GM12878 (cell line): ENCODE measurements at regions not wholly inside any gene's neighbourhood (a gene's known extent, or its start where the extent isn't known, plus 50 kb on each side); places are given as distances from the start of the nearest gene placed in this dataset.

Experiments
- ATAC-seq: fragments of 200-7000 bp; cut with Tn5 transposase; 3 replicates; pipeline ENCODE4 v1.9.1; 2020; ENCODE audit warnings: mild to moderate bottlenecking, moderate library complexity
- BruUV-seq: library from RNA; stranded (reverse); fragments of 400-500 nt; replicated peaks from 2 replicates; lab custom pipeline; 2021; lab: Mats Ljungman, UMichigan
- CTCF ChIA-PET: fragments of 300-600 bp; sonication (Branson Sonifier 250); formaldehyde crosslinking; extraction: SDS; loops from one replicate; lab custom pipeline; 2021; ENCODE audit warnings: inconsistent platforms; lab: Yijun Ruan, JAX
- POLR2A ChIA-PET: fragments of 350-600 bp; formaldehyde crosslinking; extraction: SDS; loops from one replicate; lab custom pipeline; 2021; ENCODE audit warnings: inconsistent platforms; lab: Charles Lee
- RAD21 ChIA-PET: fragments of 300-600 bp; sonication (Branson Sonifier 250); formaldehyde crosslinking; loops from one replicate; lab custom pipeline; 2023; ENCODE audit warnings: antibody characterized with exemption; ENCODE audit not compliant: unreplicated experiment; lab: Charles Lee
- SMC1A ChIA-PET: fragments of 300-600 bp; sonication (Branson Sonifier 250); formaldehyde crosslinking; loops from one replicate; lab custom pipeline; 2023; ENCODE audit not compliant: unreplicated experiment, uncharacterized antibody; lab: Charles Lee
- DNase-seq: peaks from one replicate; pipeline ENCODE4 v3.0.0-alpha.2; 2011; ENCODE audit warnings: low read depth, low spot score
- FAIRE-seq: peaks from 3 replicates; lab custom pipeline; 2011; peaks lifted over from hg19 to GRCh38; lab: Jason Lieb, UNC
- H2AFZ ChIP-seq: 2 replicates; pipeline ENCODE4 v1.6.0; 2011; ENCODE audit warnings: low read depth, low read length, control low read depth; ENCODE audit not compliant: control insufficient read depth
- H3K27ac ChIP-seq: 2 replicates; pipeline ENCODE4 v1.5.1; 2011; ENCODE audit warnings: control low read depth; ENCODE audit not compliant: control insufficient read depth, insufficient read depth
- H3K27me3 ChIP-seq, 2 experiments: replicated peaks in 1 of 2; 2 replicates each; pipeline versions ENCODE4 v1.6.0 to v1.6.1; 2011; ENCODE audit warnings: low read length in 1 of 2; ENCODE audit not compliant: control insufficient read depth in 2 of 2, insufficient read depth in 2 of 2
- H3K36me3 ChIP-seq, 2 experiments: 2 replicates each; pipeline ENCODE4 v1.5.1; 2011; ENCODE audit warnings: low read length in 1 of 2; ENCODE audit not compliant: control insufficient read depth in 2 of 2, insufficient read depth in 2 of 2
- H3K4me1 ChIP-seq: 2 replicates; pipeline ENCODE4 v1.6.1; 2011; ENCODE audit warnings: mild to moderate bottlenecking, low read length, moderate library complexity, mixed read lengths; ENCODE audit not compliant: control insufficient read depth, insufficient read depth
- H3K4me2 ChIP-seq: 2 replicates; pipeline ENCODE4 v1.6.0; 2011; ENCODE audit warnings: control low read depth; ENCODE audit not compliant: control insufficient read depth, insufficient read depth
- H3K4me3 ChIP-seq: fragments of 200-600 bp; sonication (generic); 2 replicates; pipeline ENCODE4 v1.5.1; 2016
- H3K79me2 ChIP-seq: 2 replicates; pipeline ENCODE4 v1.6.0; 2011; ENCODE audit warnings: low read length; ENCODE audit not compliant: control insufficient read depth, insufficient read depth
- H3K9ac ChIP-seq: 2 replicates; pipeline ENCODE4 v1.8.0; 2011; ENCODE audit warnings: low read length, control low read depth, mixed read lengths; ENCODE audit not compliant: control insufficient read depth, insufficient read depth
- H3K9me3 ChIP-seq: replicated peaks from 3 replicates; pipeline ENCODE4 v1.5.1; 2011; ENCODE audit warnings: mild to moderate bottlenecking, low read length; ENCODE audit not compliant: control insufficient read depth, insufficient read depth
- H4K20me1 ChIP-seq: 2 replicates; pipeline ENCODE4 v1.6.0; 2011; ENCODE audit not compliant: control insufficient read depth, insufficient read depth
- CEBPB ChIP-seq, 2 experiments: fragments of 150-350 bp in 1 of 2; IDR thresholded peaks; 2 replicates each; pipeline ENCODE4 v1.6.1; 2012 to 2014; ENCODE audit warnings: low read depth in 2 of 2, low read length in 2 of 2, borderline replicate concordance in 1 of 2, inconsistent platforms in 1 of 2
- E2F8 ChIP-seq: fragments of 450-650 bp; IDR thresholded peaks from 2 replicates; pipeline ENCODE4 v1.6.1; 2018; ENCODE audit warnings: mild to moderate bottlenecking, low read depth, moderate library complexity; ENCODE audit not compliant: partially characterized antibody
- FOS ChIP-seq: IDR thresholded peaks from 3 replicates; pipeline ENCODE4 v1.6.1; 2011; ENCODE audit warnings: borderline replicate concordance; ENCODE audit not compliant: insufficient read length; ENCODE audit errors: extremely low read depth
- HDAC2 ChIP-seq: fragments of 200-600 bp; sonication (generic); IDR thresholded peaks from 2 replicates; pipeline ENCODE4 v1.6.1; 2017
- HSF1 ChIP-seq: fragments of 150-350 bp; IDR thresholded peaks from 2 replicates; pipeline ENCODE4 v1.6.1; 2014; ENCODE audit warnings: mild to moderate bottlenecking, low read depth, low read length
- IRF5 ChIP-seq: fragments of 450-650 bp; IDR thresholded peaks from 2 replicates; pipeline ENCODE4 v1.6.1; 2017; ENCODE audit warnings: borderline replicate concordance
- JUND ChIP-seq: IDR thresholded peaks from 2 replicates; pipeline ENCODE4 v1.6.1; 2012; ENCODE audit warnings: low read depth, mild to moderate bottlenecking, low read length, improper control_type of control experiment, moderate library complexity
- KDM1A ChIP-seq: fragments of 200-600 bp; sonication (generic); IDR thresholded peaks from 2 replicates; pipeline ENCODE4 v1.6.1; 2016; ENCODE audit warnings: borderline replicate concordance
- NFYB ChIP-seq: IDR thresholded peaks from 2 replicates; pipeline ENCODE4 v1.6.1; 2011; ENCODE audit warnings: low read depth, mild to moderate bottlenecking, low read length, improper control_type of control experiment, moderate library complexity; ENCODE audit not compliant: insufficient read depth
- RB1 ChIP-seq: fragments of 450-650 bp; formaldehyde crosslinking; IDR thresholded peaks from 2 replicates; pipeline ENCODE4 v1.6.1; 2017; ENCODE audit warnings: mild to moderate bottlenecking, borderline replicate concordance
- SIX5 ChIP-seq: IDR thresholded peaks from 2 replicates; pipeline ENCODE4 v1.6.1; 2011; ENCODE audit warnings: mild to moderate bottlenecking, low read depth, low read length, moderate library complexity; ENCODE audit not compliant: severe bottlenecking
- SMC3 ChIP-seq: IDR thresholded peaks from 2 replicates; pipeline ENCODE4 v1.6.1; 2011; ENCODE audit warnings: low read length, improper control_type of control experiment, borderline replicate concordance
- SPI1 ChIP-seq: IDR thresholded peaks from 2 replicates; pipeline ENCODE4 v1.6.1; 2011; ENCODE audit warnings: low read depth, mild to moderate bottlenecking, low read length, moderate library complexity, borderline replicate concordance; ENCODE audit not compliant: insufficient read depth
- YBX1 ChIP-seq: fragments of 450-650 bp; IDR thresholded peaks from 2 replicates; pipeline ENCODE4 v1.6.1; 2016; ENCODE audit warnings: antibody characterized with exemption
- ZBTB11 ChIP-seq: fragments of 450-650 bp; formaldehyde crosslinking; IDR thresholded peaks from 2 replicates; pipeline ENCODE4 v1.5.0; 2022; ENCODE audit warnings: mild to moderate bottlenecking, missing genetic modification characterization
- WGBS: methylation state at CpG from one replicate; pipeline ENCODE4 v1.1.6; 2016; ENCODE audit warnings: low lambda C conversion rate; ENCODE audit not compliant: insufficient replicate concordance, insufficient coverage; ENCODE audit errors: missing lambda C conversion rate; 5-methylcytosine and 5-hydroxymethylcytosine counted together
- in situ Hi-C: fragments of 300-500 bp; cut with MboI; formaldehyde crosslinking; loops from 9 replicates; pipeline ENCODE4 v1.14.3; 2018; ENCODE audit warnings: mixed read lengths
- intact Hi-C: fragments of 100-400 bp; cut with micrococcal nuclease; formaldehyde crosslinking; loops from one replicate; pipeline ENCODE4 v1.14.2; 2022; ENCODE audit not compliant: unreplicated experiment

GRCh38 chr4:31125061-31125460, 404.9 kb downstream of the PCDH7 start:
- Histone ChIP-seq H2AFZ (no peak overlapping the region), H3K36me3 (no peaks in the 10 kb centered on the region), H3K27ac (no peak overlapping the region), H3K4me3 (no peak overlapping the region), H4K20me1 (no peaks in the 10 kb centered on the region), H3K9me3 (no peaks in the 10 kb centered on the region), H3K27me3 (no peaks in the 10 kb centered on the region), H3K9ac (no peak overlapping the region), H3K4me1 (no peaks in the 10 kb centered on the region), H3K4me2 (no peak overlapping the region), H3K79me2 (no peaks in the 10 kb centered on the region)
- ATAC-seq (no peak), DNase-seq (no peak), FAIRE-seq (no peak)
- ChIA-PET CTCF (no interaction called here), SMC1A (interaction anchor here (1.5 kb wide), 1 partner anchor 20 kb away, joined by 3 read pairs; no protein-coding TSS in a partner anchor), RAD21 (no interaction called here), POLR2A (no interaction called here)
- 0% methylated on average over 1 of the region's 1 CpG for WGBS
- in situ Hi-C loops (no loop called here), intact Hi-C loops (no loop called here)
- BruUV-seq: no TSS peak
- TF ChIP-seq CEBPB (IDR thresholded peaks at IDR 0.05; ENCODE audit: borderline replicate concordance in 1 of 2, low read depth in 2 of 2, low read length in 2 of 2): no peak
- TF ChIP-seq E2F8: no peak
- TF ChIP-seq IRF5: no peak
- no peak for TF ChIP-seq KDM1A
- TF ChIP-seq SIX5: no peak
- TF ChIP-seq SMC3: no peak
- no peak for TF ChIP-seq SPI1
- no peak for TF ChIP-seq JUND
- TF ChIP-seq FOS: no peak
- no peak for TF ChIP-seq RB1
- no peak for TF ChIP-seq HSF1
- TF ChIP-seq ZBTB11 (CRISPR knock-in tag): no peak
- TF ChIP-seq YBX1: no peak
- TF ChIP-seq NFYB: no peak
- TF ChIP-seq HDAC2: no peak
